Mesenchymal stem cell (in vitro differentiated cells and primary cell): ENCODE measurements at regions not wholly inside any gene's neighbourhood (a gene's known extent, or its start where the extent isn't known, plus 50 kb on each side); places are given as distances from the start of the nearest gene placed in this dataset.

ENCODE experiments used
- DNase-seq: peaks from one replicate; pipeline ENCODE4 v3.0.0-alpha.2; 2013
- H2AFZ ChIP-seq: one replicate; pipeline ENCODE4 v1.6.1; 2013; ENCODE audit warnings: low read depth, mild to moderate bottlenecking, control low read depth, inconsistent platforms, low read length, moderate library complexity
- H2AK5ac ChIP-seq: 2 replicates; pipeline ENCODE4 v1.6.1; 2013; ENCODE audit warnings: low read length, moderate library complexity, mild to moderate bottlenecking, inconsistent platforms; ENCODE audit not compliant: severe bottlenecking
- H2BK120ac ChIP-seq: one replicate; pipeline ENCODE4 v1.6.1; 2013; ENCODE audit warnings: low read depth, mild to moderate bottlenecking, inconsistent platforms, low read length, moderate library complexity
- H2BK12ac ChIP-seq, 2 experiments: one replicate each; pipeline ENCODE4 v1.6.1; 2013; ENCODE audit warnings: inconsistent platforms in 2 of 2, low read length in 2 of 2, mild to moderate bottlenecking in 2 of 2, moderate library complexity in 2 of 2, control low read depth in 1 of 2
- H2BK15ac ChIP-seq: one replicate; pipeline ENCODE4 v1.6.1; 2013; ENCODE audit warnings: mild to moderate bottlenecking, low read depth, inconsistent platforms; ENCODE audit not compliant: poor library complexity, severe bottlenecking
- H2BK5ac ChIP-seq: 2 replicates; pipeline ENCODE4 v1.6.1; 2013; ENCODE audit warnings: low read depth, mild to moderate bottlenecking, low read length, control low read depth, inconsistent platforms; ENCODE audit not compliant: poor library complexity, severe bottlenecking
- H3K14ac ChIP-seq, 2 experiments: one replicate each; pipeline ENCODE4 v1.6.1; 2013; ENCODE audit warnings: inconsistent platforms in 2 of 2, low read length in 2 of 2, control low read depth in 1 of 2, mild to moderate bottlenecking in 1 of 2, moderate library complexity in 1 of 2
- H3K18ac ChIP-seq, 2 experiments: one replicate each; pipeline ENCODE4 v1.6.1; 2013; ENCODE audit warnings: inconsistent platforms in 2 of 2, low read length in 2 of 2, control low read depth in 1 of 2, low read depth in 1 of 2, mild to moderate bottlenecking in 1 of 2
- H3K23ac ChIP-seq, 2 experiments: one replicate each; pipeline ENCODE4 v1.6.1; 2013; ENCODE audit warnings: inconsistent platforms in 2 of 2, low read length in 2 of 2, mild to moderate bottlenecking in 2 of 2, moderate library complexity in 2 of 2, control low read depth in 1 of 2
- H3K27ac ChIP-seq: 2 replicates; pipeline ENCODE4 v1.5.1; 2013; ENCODE audit warnings: mild to moderate bottlenecking, moderate library complexity, low read length, control low read depth, inconsistent platforms; ENCODE audit not compliant: poor library complexity, severe bottlenecking
- H3K27me3 ChIP-seq, 2 experiments: 2 replicates each; pipeline versions ENCODE4 v1.6.1 to v1.7.0; 2013; ENCODE audit warnings: low read length in 2 of 2, mild to moderate bottlenecking in 2 of 2, moderate library complexity in 2 of 2, control low read depth in 1 of 2, inconsistent platforms in 1 of 2; ENCODE audit not compliant: control insufficient read depth in 1 of 2, insufficient read depth in 1 of 2
- H3K36me3 ChIP-seq, 2 experiments: 2 replicates each; pipeline versions ENCODE4 v1.6.1 to v1.7.0; 2013; ENCODE audit warnings: low read length in 2 of 2, control low read depth in 1 of 2, inconsistent platforms in 1 of 2, low read depth in 1 of 2, mild to moderate bottlenecking in 1 of 2; ENCODE audit not compliant: insufficient read depth in 2 of 2, control insufficient read depth in 1 of 2
- H3K4ac ChIP-seq, 2 experiments: one replicate each; pipeline ENCODE4 v1.6.1; 2013; ENCODE audit warnings: inconsistent platforms in 2 of 2, low read length in 2 of 2, mild to moderate bottlenecking in 2 of 2, moderate library complexity in 2 of 2, control low read depth in 1 of 2, low read depth in 1 of 2
- H3K4me1 ChIP-seq: 2 replicates; pipeline ENCODE4 v1.6.1; 2013; ENCODE audit warnings: low read depth, low read length, control low read depth; ENCODE audit not compliant: control insufficient read depth, insufficient read depth
- H3K4me2 ChIP-seq: 2 replicates; pipeline ENCODE4 v1.6.1; 2013; ENCODE audit warnings: low read length, mild to moderate bottlenecking, inconsistent platforms; ENCODE audit not compliant: poor library complexity, severe bottlenecking
- H3K4me3 ChIP-seq, 2 experiments: 2 replicates each; pipeline versions ENCODE4 v1.5.1 to v1.7.0; 2013; ENCODE audit warnings: low read length in 2 of 2, mild to moderate bottlenecking in 2 of 2, control low read depth in 1 of 2, low read depth in 1 of 2; ENCODE audit not compliant: insufficient read depth in 1 of 2
- H3K79me1 ChIP-seq: replicated peaks from 2 replicates; pipeline ENCODE4 v1.6.1; 2013; ENCODE audit warnings: mild to moderate bottlenecking, control low read depth, low read length, inconsistent platforms; ENCODE audit not compliant: poor library complexity, severe bottlenecking
- H3K9ac ChIP-seq: 2 replicates; pipeline ENCODE4 v1.7.0; 2013; ENCODE audit warnings: mild to moderate bottlenecking, low read length, moderate library complexity
- H3K9me3 ChIP-seq: 2 replicates; pipeline ENCODE4 v1.7.0; 2013; ENCODE audit warnings: mild to moderate bottlenecking, low read length; ENCODE audit not compliant: control insufficient read depth
- H4K8ac ChIP-seq: one replicate; pipeline ENCODE4 v1.6.1; 2013; ENCODE audit warnings: inconsistent platforms, mild to moderate bottlenecking, low read length, moderate library complexity
- H4K91ac ChIP-seq: one replicate; pipeline ENCODE4 v1.6.1; 2013; ENCODE audit warnings: mild to moderate bottlenecking, low read length, inconsistent platforms
- WGBS: methylation state at CpG from one replicate; pipeline ENCODE4 v1.1.7; 2013; ENCODE audit warnings: mixed read lengths; 5-methylcytosine and 5-hydroxymethylcytosine counted together

GRCh38 chr12:115886666-115887065 is 390.8 kb downstream of the MED13L start:
- Histone ChIP-seq H4K91ac (no peak overlapping the region), H2BK120ac (no peak overlapping the region), H3K9me3 (peaks cover 4% of the 10 kb centered on the region), H3K18ac (no peak overlapping the region), H2BK15ac (no peak overlapping the region), H3K79me1 (no peaks in the 10 kb centered on the region), H2AFZ (no peak overlapping the region), H3K4me3 (no peak overlapping the region), H3K27ac (no peak overlapping the region), H3K14ac (no peak overlapping the region), H3K4me1 (no peaks in the 10 kb centered on the region), H3K27me3 (peaks cover 0 to 9% of the 10 kb centered on the region in 2 experiments), H3K4ac (no peak overlapping the region), H2BK12ac (no peak overlapping the region), H3K9ac (no peak overlapping the region), H4K8ac (no peak overlapping the region), H2AK5ac (no peak overlapping the region), H3K23ac (no peak overlapping the region), H2BK5ac (no peak overlapping the region), H3K36me3 (no peaks in the 10 kb centered on the region), H3K4me2 (no peak overlapping the region)
- 91% methylated on average over 3 of the region's 4 CpGs for WGBS
- DNase-seq = no peak

DNA sequence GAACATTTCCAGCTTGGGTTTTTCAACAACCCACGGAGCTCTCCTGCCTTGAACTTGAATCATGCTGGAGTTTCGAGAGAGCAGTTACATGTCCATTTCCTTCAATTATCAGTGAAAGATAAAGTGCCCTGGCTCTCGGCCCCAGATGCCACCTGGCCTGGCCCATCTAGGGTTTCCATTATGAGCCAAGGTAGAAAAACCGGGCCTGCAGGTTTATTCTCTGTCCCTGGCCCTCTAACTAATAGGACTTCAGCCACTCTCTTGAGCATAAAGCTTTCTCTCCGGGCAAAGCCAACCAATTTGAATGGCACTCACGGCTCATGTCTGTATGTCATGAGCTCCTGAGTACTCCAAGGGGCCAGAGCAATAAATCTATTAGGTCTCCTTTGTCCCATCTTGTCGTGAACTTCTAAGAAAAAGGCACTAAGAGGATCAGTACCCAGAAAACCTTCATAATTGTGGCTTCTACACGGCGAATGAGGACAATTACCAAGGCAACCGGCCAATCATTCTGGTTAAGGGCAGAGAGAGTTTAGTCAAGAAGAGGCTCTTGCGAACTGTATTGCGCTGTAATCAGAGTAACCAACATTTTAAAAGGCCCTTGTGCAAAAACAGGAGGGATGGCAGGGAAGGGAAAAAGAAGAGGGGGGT is 392.3 kb downstream of the MED13L start:
- Histone ChIP-seq H2AK5ac (no peak overlapping the region), H3K23ac (no peak overlapping the region), H2BK15ac (no peak overlapping the region), H3K27me3 (peaks cover 0 to 11% of the 10 kb centered on the region in 2 experiments), H3K79me1 (no peaks in the 10 kb centered on the region), H2BK12ac (no peak overlapping the region), H3K9me3 (peaks cover 4% of the 10 kb centered on the region), H4K8ac (no peak overlapping the region), H3K27ac (no peak overlapping the region), H4K91ac (no peak overlapping the region), H2BK5ac (no peak overlapping the region), H3K4me3 (no peak overlapping the region), H2BK120ac (no peak overlapping the region), H2AFZ (no peak overlapping the region), H3K9ac (no peak overlapping the region), H3K36me3 (no peaks in the 10 kb centered on the region), H3K18ac (no peak overlapping the region), H3K4me2 (no peak overlapping the region), H3K4me1 (no peaks in the 10 kb centered on the region), H3K14ac (no peak overlapping the region), H3K4ac (no peak overlapping the region)
- 79% methylated on average over 12 of the region's 12 CpGs for WGBS
- DNase-seq = no peak

DNA sequence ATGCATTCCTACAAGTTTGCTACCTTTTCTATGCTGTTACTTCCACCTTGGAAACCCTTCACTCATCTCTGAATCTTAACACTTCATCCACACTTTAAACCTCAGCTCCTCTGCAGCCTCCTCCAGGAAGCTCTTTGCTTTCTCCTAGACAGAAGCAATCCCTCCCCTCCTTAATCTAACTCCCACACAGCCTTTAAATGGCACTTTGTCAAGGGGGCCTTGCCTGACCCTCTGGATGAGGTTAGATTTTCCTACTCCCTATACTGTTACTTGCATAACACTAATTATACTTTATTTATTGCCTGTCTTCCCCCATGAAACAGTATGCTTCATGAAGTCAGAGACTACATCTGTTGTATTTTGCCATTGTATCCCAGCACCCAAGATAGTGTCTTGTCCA is 394.6 kb downstream of the MED13L start:
- Histone ChIP-seq H3K36me3 (no peaks in the 10 kb centered on the region), H2AFZ (no peak overlapping the region), H3K27me3 (peaks cover 0 to 13% of the 10 kb centered on the region in 2 experiments), H3K4me3 (no peak overlapping the region), H2BK120ac (no peak overlapping the region), H3K4me2 (no peak overlapping the region), H4K8ac (no peak overlapping the region), H3K79me1 (no peaks in the 10 kb centered on the region), H3K18ac (no peak overlapping the region), H3K9ac (no peak overlapping the region), H3K4me1 (no peaks in the 10 kb centered on the region), H4K91ac (no peak overlapping the region), H2BK12ac (no peak overlapping the region), H3K9me3 (peaks cover 4% of the 10 kb centered on the region), H2BK15ac (no peak overlapping the region), H3K14ac (no peak overlapping the region), H3K23ac (no peak overlapping the region), H3K4ac (no peak overlapping the region), H3K27ac (no peak overlapping the region), H2AK5ac (no peak overlapping the region), H2BK5ac (no peak overlapping the region)
- DNase-seq = no peak

- WGBS = 85% methylated on average over 3 of the region's 3 CpGs
Measured at GRCh38 chr12:115880238-115880637, 397.3 kb downstream of the MED13L start.

More at GRCh38 chr12:115880238-115880637, 397.3 kb downstream of the MED13L start:
- H3K23ac ChIP-seq = no peak overlapping the region
- no peak overlapping the region for H3K27ac ChIP-seq
- H3K14ac ChIP-seq = no peak overlapping the region
- peaks cover 4% of the 10 kb centered on the region for H3K9me3 ChIP-seq
- no peak overlapping the region for H3K4me2 ChIP-seq
- H3K36me3 ChIP-seq = no peaks in the 10 kb centered on the region
- H3K4me3 ChIP-seq = no peak overlapping the region
- no peak overlapping the region for H4K8ac ChIP-seq
- no peak overlapping the region for H4K91ac ChIP-seq
- no peak overlapping the region for H3K18ac ChIP-seq
- H3K27me3 ChIP-seq = peaks cover 0 to 13% of the 10 kb centered on the region in 2 experiments
- no peak overlapping the region for H2BK12ac ChIP-seq
- no peak overlapping the region for H2BK15ac ChIP-seq
- no peak overlapping the region for H2AK5ac ChIP-seq
- H3K4me1 ChIP-seq = no peaks in the 10 kb centered on the region
- no peaks in the 10 kb centered on the region for H3K79me1 ChIP-seq
- H3K9ac ChIP-seq = no peak overlapping the region
- H2BK5ac ChIP-seq = no peak overlapping the region
- H2BK120ac ChIP-seq = no peak overlapping the region
- H3K4ac ChIP-seq = no peak overlapping the region
- no peak overlapping the region for H2AFZ ChIP-seq
- no peak for DNase-seq
